ENCODE measurements at regions not wholly inside any gene's neighbourhood (a gene's known extent, or its start where the extent isn't known, plus 50 kb on each side); places are given as distances from the start of the nearest gene placed in this dataset.

GRCh38 chrX:80138938-80139337 lies 124.4 kb downstream of the TBX22 start (continued):
- no peak for TF ChIP-seq ZNF10 (CRISPR knock-in tag; IDR thresholded peaks at IDR 0.05; ENCODE audit: borderline replicate concordance, low read depth)
- no peak for TF ChIP-seq MAF1 (CRISPR knock-in tag; IDR thresholded peaks at IDR 0.05; ENCODE audit: borderline replicate concordance)
- no peak for TF ChIP-seq ZNF674 (CRISPR knock-in tag; IDR thresholded peaks at IDR 0.05; ENCODE audit: low read depth)
- TF ChIP-seq, protein P1, sequence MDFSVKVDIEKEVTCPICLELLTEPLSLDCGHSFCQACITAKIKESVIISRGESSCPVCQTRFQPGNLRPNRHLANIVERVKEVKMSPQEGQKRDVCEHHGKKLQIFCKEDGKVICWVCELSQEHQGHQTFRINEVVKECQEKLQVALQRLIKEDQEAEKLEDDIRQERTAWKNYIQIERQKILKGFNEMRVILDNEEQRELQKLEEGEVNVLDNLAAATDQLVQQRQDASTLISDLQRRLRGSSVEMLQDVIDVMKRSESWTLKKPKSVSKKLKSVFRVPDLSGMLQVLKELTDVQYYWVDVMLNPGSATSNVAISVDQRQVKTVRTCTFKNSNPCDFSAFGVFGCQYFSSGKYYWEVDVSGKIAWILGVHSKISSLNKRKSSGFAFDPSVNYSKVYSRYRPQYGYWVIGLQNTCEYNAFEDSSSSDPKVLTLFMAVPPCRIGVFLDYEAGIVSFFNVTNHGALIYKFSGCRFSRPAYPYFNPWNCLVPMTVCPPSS (IDR thresholded peaks at IDR 0.05): no peak
- no peak for TF ChIP-seq HOXA3 (CRISPR knock-in tag; IDR thresholded peaks at IDR 0.05)
- no peak for TF ChIP-seq ZFP36L1 (CRISPR knock-in tag; IDR thresholded peaks at IDR 0.05)

DNA sequence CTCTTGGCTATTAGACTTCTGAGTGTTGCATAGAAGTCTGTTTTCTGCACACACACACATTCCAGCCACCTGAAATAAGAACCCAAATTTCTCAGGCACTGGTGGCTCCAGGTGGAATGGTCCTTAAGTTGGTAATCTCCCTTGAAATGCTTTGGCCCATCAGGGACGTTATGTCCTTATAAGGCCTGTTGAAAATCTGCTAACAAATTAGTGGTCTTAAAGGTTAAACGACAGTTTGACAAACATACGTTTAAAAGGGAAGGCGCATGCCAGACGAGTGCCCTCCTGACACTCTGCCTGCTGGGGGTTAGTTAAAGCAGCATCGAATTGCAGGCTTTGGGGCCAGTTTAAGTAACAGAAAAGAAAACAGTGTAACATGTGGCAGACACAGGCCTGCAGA lies 125.0 kb downstream of the TBX22 start:
- no TSS peak for BruUV-seq (replicated peaks)
- Histone ChIP-seq H3K79me2 (ENCODE audit: insufficient read depth, low read length) (no peaks in the 10 kb centered on the region), H3K4me2 (ENCODE audit: low read depth, low read length) (no peak overlapping the region), H3K4me3 (replicated peaks in 1 of 3; ENCODE audit: insufficient read depth in 1 of 3, low read depth in 2 of 3, low read length in 3 of 3) (no peak overlapping the region), H2AFZ (ENCODE audit: low read length) (no peak overlapping the region), H3K9me3 (ENCODE audit: low read length) (peaks cover 17% of the 10 kb centered on the region; the same call in 1 of the 2 replicates), H3K9ac (ENCODE audit: insufficient read depth, low read depth, low read length) (no peak overlapping the region), H3K27ac (ENCODE audit: extremely low read length, insufficient read depth, low read length) (no peak overlapping the region), H4K20me1 (ENCODE audit: insufficient read depth, low read length) (no peaks in the 10 kb centered on the region), H3K4me1 (ENCODE audit: insufficient read depth, low read length) (no peaks in the 10 kb centered on the region), H3K27me3 (ENCODE audit: control insufficient read depth in 1 of 2, insufficient read depth in 2 of 2, low read length in 2 of 2) (no peaks in the 10 kb centered on the region), H3K36me3 (replicated peaks in 1 of 2; ENCODE audit: control insufficient read depth in 1 of 2, insufficient read depth in 2 of 2, low read length in 2 of 2) (no peaks in the 10 kb centered on the region)
- ATAC-seq (no peak), DNase-seq (ENCODE audit: low spot score) (no peak), FAIRE-seq (no peak)
- in situ Hi-C loops (cut with HindIII; ENCODE audit: extremely low pct_ligation_motif_present, low pct_unique_long_range_greater_than_20kb): no loop called here
- TF ChIP-seq TCF7L2 (IDR thresholded peaks at IDR 0.05; ENCODE audit: low read depth, low read length) (no peak), PHF5A (CRISPR knock-in tag; IDR thresholded peaks at IDR 0.05; ENCODE audit: low read depth, unreplicated experiment) (no peak), GMEB1 (CRISPR knock-in tag; IDR thresholded peaks at IDR 0.05; ENCODE audit: borderline replicate concordance) (no peak), KLF13 (CRISPR knock-in tag; IDR thresholded peaks at IDR 0.05) (no peak), CEBPG (CRISPR knock-in tag; IDR thresholded peaks at IDR 0.05) (no peak), ZNF816 (CRISPR knock-in tag; IDR thresholded peaks at IDR 0.05; ENCODE audit: borderline replicate concordance) (no peak), ZSCAN29 (CRISPR knock-in tag; conservative IDR thresholded peaks at IDR 0.05) (no peak), SMARCC2 (IDR thresholded peaks at IDR 0.05) (no peak)
- intact Hi-C loops (cut with micrococcal nuclease; ENCODE audit: unreplicated experiment): no loop called here
- 5% methylated on average over 6 of the region's 6 CpGs for WGBS (ENCODE audit: low lambda C conversion rate)
- POLR2A ChIA-PET: no interaction called here
- CTCF ChIA-PET (ENCODE audit: low intra/inter-chr PET ratio, low total read pairs): no interaction called here
